Esophagus mucosa (tissue), 1 donor: ENCODE measurements at regions not wholly inside any gene's neighbourhood (a gene's known extent, or its start where the extent isn't known, plus 50 kb on each side); places are given as distances from the start of the nearest gene placed in this dataset.

Source experiments
- ATAC-seq: fragments of 200-7000 bp; cut with Tn5 transposase; one replicate; pipeline ENCODE4 v1.9.1; 2020
- donor health status: DM: yes; HTN: yes; CAD: no.

DNA sequence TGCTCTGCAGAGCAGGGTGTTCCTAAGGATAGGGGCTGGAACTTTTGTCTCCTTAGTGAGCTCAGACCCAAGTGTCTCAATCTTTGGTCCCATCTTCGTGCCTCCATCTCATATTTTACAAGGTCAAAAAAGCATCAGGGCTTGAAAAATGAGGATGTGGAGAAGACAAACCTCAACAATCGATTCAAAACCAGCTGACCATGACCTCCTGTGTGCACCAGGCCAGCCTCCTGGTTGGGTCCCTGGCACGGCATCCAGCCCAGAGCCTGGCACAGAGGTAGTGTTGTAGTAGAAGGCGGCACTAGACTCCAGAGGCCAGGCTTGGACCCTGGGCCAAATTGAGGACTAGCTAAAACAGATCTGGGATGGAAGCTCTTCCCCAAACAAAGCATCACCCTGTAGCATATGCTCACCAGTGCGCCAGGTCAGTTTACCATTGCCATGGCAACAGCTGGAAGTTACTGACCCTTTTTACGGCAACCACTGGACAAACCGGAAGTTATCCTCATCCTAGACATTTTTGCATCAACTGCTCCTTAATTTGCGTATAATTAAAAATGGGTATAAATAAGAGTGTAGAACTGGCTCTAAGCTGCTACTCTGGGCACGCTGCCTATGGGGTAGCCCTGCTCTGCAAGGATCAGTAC lies 69.3 kb upstream of the BLCAP start:
- no peak for ATAC-seq

DNA sequence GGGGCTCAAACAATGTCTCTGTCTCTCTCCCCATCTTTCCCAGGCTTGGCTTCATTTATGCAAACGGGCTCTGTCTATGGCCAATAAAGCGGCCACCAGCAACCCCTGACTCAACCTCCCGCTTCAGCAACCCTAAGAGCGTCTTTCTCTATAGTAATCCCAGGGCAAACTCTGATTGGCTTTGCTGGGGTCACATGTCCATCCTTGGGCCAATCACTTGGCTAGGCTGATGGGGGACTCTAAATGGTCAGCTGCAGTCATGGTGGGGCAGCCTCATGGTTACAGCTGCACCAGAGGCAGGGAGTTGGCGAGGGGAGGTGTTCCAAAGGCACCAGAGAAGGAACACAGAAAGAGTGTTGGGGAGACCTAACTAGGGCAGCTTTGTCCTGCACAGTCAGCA lies 68.5 kb upstream of the BLCAP start:
- ATAC-seq, result no peak

DNA sequence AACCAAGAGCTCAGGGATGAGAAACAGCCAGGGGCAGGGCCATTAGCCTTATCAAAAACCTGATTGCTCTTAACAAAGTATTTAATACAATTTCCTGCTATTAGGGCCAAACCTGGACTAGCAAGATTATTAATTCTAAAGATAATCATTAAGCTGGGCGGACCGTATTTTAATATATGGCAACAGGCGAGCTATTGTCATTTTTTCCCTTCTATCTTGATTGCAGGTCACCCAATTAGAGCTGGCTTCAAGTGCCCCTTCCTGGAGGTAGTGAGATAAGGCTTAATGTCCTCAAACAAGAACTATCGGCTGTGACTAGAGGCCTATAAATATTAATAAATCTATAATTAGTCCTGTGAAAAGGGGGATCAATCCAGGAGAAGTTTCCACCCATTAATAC lies 66.0 kb upstream of the BLCAP start:
- no peak for ATAC-seq

DNA sequence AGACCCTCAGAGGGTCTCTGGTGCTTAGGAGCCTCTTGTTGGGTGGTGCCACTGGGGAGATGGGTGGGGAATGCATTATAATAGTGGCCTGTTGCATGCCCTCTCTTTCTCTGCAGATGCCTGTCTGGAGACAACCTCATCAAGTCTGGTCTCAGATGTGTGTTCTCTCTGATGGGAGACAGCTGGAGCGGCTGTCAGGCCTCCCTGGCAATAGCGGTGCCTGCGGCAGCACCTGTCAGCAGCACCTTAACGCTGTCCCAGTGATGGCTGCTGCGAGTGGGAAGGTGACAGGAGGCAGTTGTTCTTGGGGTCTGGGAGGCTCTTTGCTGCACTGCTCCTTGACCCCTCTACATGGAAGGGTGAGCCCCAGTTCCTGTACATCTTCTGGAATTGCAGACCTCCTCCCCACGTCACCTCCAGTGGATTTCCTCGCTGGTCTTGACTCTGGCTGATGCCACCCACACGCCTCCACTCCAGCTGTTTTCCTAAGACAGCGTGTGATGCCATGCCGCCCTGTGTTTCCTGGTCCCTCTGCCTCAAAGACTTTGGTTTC lies 63.3 kb upstream of the BLCAP start:
- ATAC-seq, result no peak

DNA sequence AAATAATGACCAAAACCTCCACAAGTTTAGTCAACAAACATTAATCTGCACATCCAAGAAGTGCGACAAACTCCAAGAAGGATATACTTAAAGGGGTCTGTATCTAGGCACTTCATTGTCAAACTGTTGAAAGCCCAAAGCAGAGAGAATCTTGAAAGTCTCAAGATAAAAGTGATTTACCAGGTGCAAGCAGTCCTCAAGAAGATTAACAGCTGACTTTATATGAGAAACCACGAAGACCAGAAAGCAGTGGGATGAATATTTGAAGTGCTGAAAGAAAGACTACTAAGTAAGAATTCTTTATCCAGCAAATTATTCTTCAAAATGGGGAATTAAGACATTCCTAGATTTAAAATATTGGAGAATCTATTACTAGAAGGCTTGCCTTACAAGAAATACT lies 58.4 kb upstream of the BLCAP start:
- no peak for ATAC-seq

DNA sequence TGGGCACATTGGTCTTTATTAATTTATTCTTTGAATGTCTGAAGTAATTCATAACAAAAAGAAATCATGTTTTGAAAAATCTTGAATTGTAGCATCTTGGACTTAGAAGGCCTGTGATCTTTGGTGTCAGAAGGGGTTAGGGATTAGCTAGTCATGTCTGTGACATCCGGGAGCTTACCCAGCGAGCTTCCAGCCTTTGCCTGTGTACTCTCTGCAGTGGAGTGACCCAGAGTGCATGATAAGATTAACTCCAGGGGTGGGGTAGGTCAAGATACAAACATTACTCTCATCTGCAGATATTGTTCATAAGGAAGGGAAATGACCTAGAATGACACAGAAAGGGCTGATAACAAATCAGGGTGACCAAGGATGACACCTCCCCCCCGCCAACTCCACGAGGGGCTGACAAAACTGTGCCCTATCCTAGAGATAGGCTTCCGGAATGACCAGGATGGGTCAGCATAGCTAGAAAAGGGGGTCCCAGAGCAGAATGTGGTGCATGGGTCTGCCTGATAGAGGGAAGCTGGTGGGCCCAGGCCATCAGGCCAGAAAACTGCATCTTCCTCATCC lies 56.6 kb upstream of the BLCAP start:
- ATAC-seq, result no peak

DNA sequence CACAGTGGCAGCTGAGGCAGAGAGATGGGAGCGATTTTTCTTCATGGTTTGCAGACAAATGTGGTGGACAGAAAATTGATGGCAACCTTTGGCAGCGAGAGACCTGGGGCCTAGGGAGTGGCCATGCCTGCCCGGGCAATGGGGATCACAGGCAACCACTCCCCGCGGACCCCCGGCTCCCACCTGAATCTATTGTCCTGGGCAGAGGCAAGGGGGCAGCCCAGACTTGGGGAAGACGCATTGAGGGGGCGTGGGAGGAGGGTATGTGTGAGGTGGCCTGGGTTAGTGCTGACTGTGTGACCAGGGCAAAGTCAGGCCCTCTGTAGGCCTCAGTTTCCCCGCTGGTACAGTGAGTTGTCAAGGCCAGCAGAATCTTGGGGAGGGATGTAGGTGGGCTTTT lies 53.6 kb upstream of the BLCAP start:
- no peak for ATAC-seq

DNA sequence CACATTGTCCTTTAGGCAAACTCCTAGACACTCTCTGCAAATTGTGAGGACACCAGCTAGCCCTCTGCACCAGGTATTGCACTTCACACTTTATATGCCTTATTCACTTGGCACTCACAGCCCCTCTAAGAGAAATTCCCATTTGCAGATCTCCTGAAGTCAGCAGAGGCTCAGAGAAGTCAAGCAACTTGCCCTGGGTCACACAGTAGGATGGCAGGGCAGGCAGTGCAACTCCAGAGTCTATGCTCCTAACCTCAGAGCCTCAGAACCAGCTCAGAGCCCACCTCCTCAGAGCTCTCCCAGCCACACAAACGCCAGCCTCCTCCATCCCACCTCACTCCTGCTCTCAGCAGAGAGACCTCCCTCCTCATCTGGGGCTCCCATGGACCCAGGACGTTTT lies 52.4 kb upstream of the BLCAP start:
- no peak for ATAC-seq

DNA sequence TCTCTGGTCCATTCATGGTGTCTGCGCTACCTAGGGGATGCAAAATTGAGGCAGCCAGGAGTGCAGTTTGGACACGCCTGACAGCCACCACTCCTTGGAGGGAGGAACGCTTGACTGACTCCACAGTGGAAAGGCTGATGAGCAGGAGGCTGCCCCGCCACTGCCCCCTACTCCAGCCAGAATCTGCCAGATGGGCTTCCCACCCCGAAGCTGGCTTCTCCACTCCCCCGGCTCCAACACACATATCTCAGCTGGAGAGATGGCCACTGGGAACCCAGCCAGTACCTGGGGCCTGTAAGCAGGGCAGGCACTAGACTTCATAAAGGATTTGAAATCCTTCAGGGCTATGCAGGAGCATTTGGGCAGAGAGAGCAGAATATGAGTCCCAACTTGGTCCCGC lies 51.4 kb upstream of the BLCAP start:
- no peak for ATAC-seq

DNA sequence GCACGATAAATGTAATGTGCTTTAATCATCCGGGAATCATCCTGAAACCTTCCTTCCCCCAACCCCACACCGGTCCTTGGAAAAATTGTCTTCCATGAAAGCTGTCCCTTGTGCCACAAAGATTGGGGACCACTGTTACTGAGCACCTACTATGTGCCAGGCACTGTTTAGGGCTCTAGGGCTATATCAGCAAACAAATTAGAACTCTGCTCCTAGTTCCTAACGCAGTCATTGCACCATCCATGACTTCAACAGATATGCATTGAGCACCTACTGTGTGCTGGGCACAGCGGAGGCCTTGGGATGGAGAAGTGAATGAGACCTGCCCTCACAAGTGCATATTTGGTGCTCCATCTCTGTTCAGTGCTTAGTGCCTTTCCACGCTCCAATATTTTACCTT lies 50.3 kb upstream of the BLCAP start:
- ATAC-seq, result no peak
